Right cardiac atrium (tissue), 5 donors: ENCODE measurements at regions not wholly inside any gene's neighbourhood (a gene's known extent, or its start where the extent isn't known, plus 50 kb on each side); places are given as distances from the start of the nearest gene placed in this dataset.
A peak's percentile ranks its signal among the peaks of the same experiment; 100 is the strongest.

Experiments used
- ATAC-seq, 2 donors: fragments of 200-7000 bp; cut with Tn5 transposase; one replicate each; pipeline versions ENCODE4 v1.8.0 to v1.9.1; 2020; ENCODE audit warnings: moderate library complexity in 2 of 2, mild to moderate bottlenecking in 1 of 2
- DNase-seq, 3 donors: peaks; one replicate each; pipeline ENCODE4 v3.0.0-alpha.2; 2020
- H3K27ac ChIP-seq: one replicate; pipeline ENCODE4 v1.5.1; 2013; ENCODE audit warnings: mild to moderate bottlenecking, low read length, control low read depth, moderate library complexity
- H3K27me3 ChIP-seq: one replicate; pipeline ENCODE4 v1.6.1; 2013; ENCODE audit not compliant: control insufficient read depth, insufficient read depth
- H3K4me1 ChIP-seq: one replicate; pipeline ENCODE4 v1.6.1; 2013; ENCODE audit warnings: low read length; ENCODE audit not compliant: control insufficient read depth, insufficient read depth
- H3K4me3 ChIP-seq: one replicate; pipeline ENCODE4 v1.5.1; 2013; ENCODE audit warnings: low read length, control low read depth
- H3K9me3 ChIP-seq: one replicate; pipeline ENCODE4 v1.6.1; 2013; ENCODE audit warnings: low read length; ENCODE audit not compliant: control insufficient read depth
- WGBS: extraction: QIAGEN DNeasy Blood & Tissue Kit; methylation state at CpG from one replicate; pipeline ENCODE4 v1.1.7; 2013; 5-methylcytosine and 5-hydroxymethylcytosine counted together
- intact Hi-C, 4 donors: fragments of 100-400 bp; cut with DNase I; formaldehyde crosslinking; loops; one replicate each; pipeline versions ENCODE4 v1.11.0 to v1.14.0; 2022 to 2023
- donor health status: healthy with polysubstance abuse.
- donor health status: DM: no; HTN: yes; CAD: no.
- donor health status: DM: no; HTN: no; CAD: no.
- donor health status: DM: no; HTN: yes; CAD: no; lungs with severe emphysema.
- donor health status: DM: yes; HTN: yes; CAD: no.

DNA sequence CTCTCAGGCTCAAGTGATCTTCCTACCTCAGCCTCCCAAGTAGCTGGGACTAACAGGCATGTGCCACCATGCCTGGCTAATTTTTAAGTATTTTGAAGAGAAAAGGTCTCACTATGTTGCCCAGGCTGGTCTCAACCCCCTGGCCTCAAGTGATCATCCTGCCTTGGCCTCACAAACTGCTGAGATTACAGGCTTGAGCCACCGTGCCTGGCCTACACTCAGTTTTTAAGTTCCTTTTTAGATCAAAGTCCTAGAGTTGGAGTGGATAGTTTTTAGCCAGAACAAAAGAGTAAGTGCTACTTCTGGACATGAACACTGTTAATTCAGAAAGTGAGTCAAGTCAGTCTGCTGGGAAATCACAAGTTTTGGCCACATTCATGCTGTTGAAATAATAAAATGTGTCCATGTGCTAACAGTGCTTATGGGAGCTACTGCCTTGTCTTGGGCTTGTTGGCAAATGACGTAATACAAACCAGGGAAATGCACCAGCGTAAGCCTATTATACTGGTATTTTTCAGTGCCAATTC is 84.2 kb downstream of the NDUFS5 start:
- intact Hi-C loops: loop anchor here in 1 of 4 donors (10.0 kb wide), 1 partner anchor 54 kb away; no protein-coding TSS in a partner anchor
- peak in 1 of 3 donors; percentile 25 for DNase-seq
- Histone ChIP-seq H3K4me3 (no peak overlapping the region), H3K9me3 (no peaks in the 10 kb centered on the region), H3K27me3 (no peaks in the 10 kb centered on the region), H3K27ac (no peak overlapping the region), H3K4me1 (peaks cover 8% of the 10 kb centered on the region)
- 42% methylated on average over 3 of the region's 3 CpGs for WGBS
- ATAC-seq: peak; percentile 61 to 71

DNA sequence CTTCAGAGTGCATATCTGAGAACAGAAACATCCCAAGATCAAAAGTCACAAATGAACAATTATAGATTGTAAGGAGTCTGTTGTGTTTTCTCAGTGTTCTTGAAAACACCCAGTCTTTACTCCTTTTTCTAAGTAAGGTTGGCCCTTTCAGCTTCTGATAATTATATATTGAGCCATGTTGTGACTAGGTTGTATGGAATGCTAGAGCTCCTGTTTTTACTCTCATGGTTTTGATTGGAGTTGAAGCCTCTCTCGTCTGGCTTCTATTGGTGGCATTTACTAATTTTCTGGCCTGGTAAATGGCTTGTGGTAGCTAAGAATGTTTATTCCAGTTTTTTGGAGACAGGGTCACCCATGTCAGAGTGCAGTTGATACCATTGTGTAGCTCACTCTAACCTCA is 84.7 kb downstream of the NDUFS5 start:
- intact Hi-C loops: loop anchor here in 1 of 4 donors (10.0 kb wide), 1 partner anchor 54 kb away; no protein-coding TSS in a partner anchor
- 70% methylated on average over 1 of the region's 1 CpG for WGBS

DNA sequence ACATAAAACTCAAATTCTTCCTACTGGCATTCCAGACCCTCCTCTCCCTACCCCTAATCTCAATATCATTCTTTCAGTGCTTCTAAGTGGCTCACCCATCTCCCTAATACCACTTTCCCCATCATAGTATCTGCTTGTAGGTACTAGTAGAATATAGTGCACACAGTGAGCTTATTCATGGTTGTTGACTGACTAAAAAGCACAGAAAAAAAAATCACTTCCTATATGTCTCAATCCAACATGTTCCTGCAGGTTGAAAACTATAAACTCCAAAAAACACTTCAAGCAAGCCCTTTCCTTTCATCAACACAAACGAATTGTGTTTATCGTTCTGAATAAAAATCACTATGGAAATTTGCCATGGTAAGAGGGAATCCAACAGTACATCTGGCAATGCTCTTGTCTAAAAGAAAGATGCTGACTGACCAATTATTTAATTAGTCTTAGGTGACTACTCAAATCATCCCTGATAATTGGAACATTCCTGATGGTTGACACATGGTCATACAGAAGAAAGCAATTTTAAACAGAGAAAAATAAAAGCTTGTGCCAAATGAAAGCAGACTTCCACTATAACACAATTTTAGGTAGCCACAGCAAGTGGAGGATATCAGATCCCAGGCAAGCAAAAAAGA is 87.1 kb downstream of the NDUFS5 start:
- ATAC-seq (no peak), DNase-seq (no peak)
- Histone ChIP-seq H3K4me1 (peaks cover 5% of the 10 kb centered on the region), H3K27me3 (no peaks in the 10 kb centered on the region), H3K4me3 (no peak overlapping the region), H3K9me3 (no peaks in the 10 kb centered on the region), H3K27ac (no peak overlapping the region)
- intact Hi-C loops: loop anchor here in 1 of 4 donors (10.0 kb wide), 1 partner anchor 52 kb away; no protein-coding TSS in a partner anchor
- WGBS: 62% methylated on average over 2 of the region's 2 CpGs

More for the DNA sequence above, 84.7 kb downstream of the NDUFS5 start:
- ATAC-seq (peak in 1 of 2 donors; percentile 5), DNase-seq (no peak)
- peaks cover 8% of the 10 kb centered on the region for H3K4me1 ChIP-seq
- H3K4me3 ChIP-seq: no peak overlapping the region
- H3K27me3 ChIP-seq: no peaks in the 10 kb centered on the region
- H3K9me3 ChIP-seq: no peaks in the 10 kb centered on the region
- H3K27ac ChIP-seq: no peak overlapping the region

DNA sequence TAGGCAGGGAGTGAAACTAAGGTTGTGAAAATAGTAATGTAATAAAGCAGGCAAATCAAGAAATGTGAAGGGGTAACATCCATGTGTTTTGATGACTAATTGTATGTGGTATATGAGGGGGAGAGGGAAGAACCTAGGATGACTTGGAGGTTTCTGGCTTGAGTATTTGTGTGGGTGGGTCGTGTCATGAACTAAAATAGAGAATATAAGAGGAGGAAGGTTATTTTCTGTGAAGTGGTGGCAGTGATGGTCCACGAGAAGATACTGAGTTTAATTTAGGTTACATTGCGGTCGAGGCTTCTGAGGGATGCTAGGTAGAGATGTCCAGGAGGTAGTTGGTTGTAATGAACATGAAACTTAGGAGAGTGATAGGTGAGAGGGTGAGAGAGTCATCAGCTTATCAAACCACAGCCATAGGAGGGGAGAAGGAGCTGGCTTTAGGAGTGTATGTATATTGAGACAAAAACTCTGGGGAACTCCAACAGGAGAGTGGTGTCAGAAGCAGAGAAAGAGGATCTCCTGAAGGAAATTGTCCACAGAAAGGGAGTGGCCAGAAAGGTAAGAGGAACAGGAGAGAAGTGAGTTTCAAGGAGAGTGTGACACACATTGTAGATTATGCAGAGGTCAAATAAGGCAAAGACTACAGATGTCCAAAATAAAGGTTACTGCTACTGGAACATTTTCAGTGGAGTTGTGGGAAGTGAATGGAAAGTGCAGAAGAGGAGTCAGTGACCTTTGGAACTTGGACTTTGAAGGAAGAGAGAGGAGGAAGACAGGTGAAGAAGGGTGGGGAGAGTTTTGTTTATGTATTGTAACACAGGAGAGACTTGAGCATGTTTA is 89.0 kb upstream of the MACF1 start:
- Histone ChIP-seq H3K4me1 (peaks cover 7% of the 10 kb centered on the region), H3K4me3 (no peak overlapping the region), H3K27ac (no peak overlapping the region), H3K9me3 (no peaks in the 10 kb centered on the region), H3K27me3 (no peaks in the 10 kb centered on the region)
- ATAC-seq (no peak), DNase-seq (no peak)
- WGBS: 60% methylated on average over 4 of the region's 4 CpGs
- intact Hi-C loops: loop anchor here in 1 of 4 donors (10.0 kb wide), 1 partner anchor 49 kb away; no protein-coding TSS in a partner anchor

DNA sequence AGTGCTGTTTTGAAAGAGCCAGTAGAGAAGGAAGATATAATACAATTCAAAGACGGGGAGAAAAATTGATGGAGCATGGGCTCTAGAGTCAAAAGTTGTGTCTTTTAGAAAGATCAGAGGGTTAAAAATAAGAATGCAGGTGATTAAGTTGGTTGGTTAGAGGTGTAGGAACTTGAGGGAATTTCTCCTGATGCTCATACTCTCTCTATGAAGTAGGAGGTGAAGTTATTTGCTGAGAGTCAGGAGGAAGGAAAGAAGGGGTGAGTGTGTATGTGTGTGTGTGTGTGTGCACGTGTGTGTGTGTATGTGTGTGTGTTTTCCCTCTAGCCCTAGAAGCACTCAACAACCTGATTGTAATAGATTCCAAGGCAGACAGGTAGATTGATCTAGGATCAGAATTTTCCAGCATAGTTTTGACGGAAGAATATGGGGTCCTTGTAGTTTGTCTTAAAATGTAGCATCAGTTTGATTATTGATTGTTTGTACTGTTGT is 88.3 kb upstream of the MACF1 start:
- 82% methylated on average over 3 of the region's 3 CpGs for WGBS
- no peak for ATAC-seq
- H3K9me3 ChIP-seq: no peaks in the 10 kb centered on the region
- H3K27ac ChIP-seq: no peak overlapping the region
- peaks cover 7% of the 10 kb centered on the region for H3K4me1 ChIP-seq
- no peaks in the 10 kb centered on the region for H3K27me3 ChIP-seq
- DNase-seq: no peak
- no peak overlapping the region for H3K4me3 ChIP-seq
- intact Hi-C loops: loop anchor here in 1 of 4 donors (10.0 kb wide), 1 partner anchor 49 kb away; no protein-coding TSS in a partner anchor

DNA sequence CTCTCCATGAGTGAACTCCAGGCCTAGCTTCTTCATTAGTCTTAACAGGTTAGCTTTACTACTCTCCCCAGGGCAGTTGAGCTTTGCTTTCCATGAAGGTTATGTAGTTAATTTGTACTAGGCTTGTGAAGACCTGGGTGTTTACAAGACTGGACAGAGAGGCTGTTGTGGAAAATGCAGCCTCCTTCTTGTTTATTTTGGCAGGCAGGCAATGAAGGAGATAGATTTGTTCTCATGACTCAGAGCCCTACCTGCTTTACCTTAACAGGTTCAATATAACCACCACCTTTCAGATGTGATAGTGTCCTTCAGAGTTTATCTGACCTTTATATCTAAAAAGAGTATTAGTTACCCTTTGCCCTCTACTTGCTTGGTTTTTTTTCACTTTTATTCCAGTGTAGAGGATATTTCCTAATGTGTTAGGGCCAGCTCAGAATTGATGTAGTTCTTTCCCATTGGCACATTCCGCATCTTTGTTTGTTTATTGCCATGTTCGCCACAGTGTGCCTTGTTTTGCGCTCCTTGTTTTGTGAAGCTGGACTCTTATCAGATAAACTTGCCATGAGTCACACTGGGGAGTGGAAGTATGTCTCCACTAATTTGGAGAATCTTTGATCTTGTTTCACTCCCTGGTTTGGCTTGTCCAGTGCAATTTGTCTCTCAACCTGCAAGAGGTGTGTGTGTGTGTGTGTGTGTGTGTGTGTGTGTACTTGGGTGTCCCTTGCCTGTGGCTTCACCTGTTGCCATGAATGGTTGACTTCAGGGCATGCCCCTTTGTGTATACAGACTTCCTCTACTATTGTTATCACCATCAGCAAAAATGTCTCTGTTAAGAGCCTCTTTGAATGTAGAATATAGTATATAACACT is 87.4 kb upstream of the MACF1 start:
- peak in 1 of 2 donors; percentile 17 for ATAC-seq
- Histone ChIP-seq H3K4me3 (no peak overlapping the region), H3K4me1 (peaks cover 7% of the 10 kb centered on the region), H3K27me3 (no peaks in the 10 kb centered on the region), H3K27ac (no peak overlapping the region), H3K9me3 (no peaks in the 10 kb centered on the region)
- intact Hi-C loops: loop anchor here in 1 of 4 donors (10.0 kb wide), 1 partner anchor 48 kb away; no protein-coding TSS in a partner anchor
- 82% methylated on average over 3 of the region's 3 CpGs for WGBS
- no peak for DNase-seq

DNA sequence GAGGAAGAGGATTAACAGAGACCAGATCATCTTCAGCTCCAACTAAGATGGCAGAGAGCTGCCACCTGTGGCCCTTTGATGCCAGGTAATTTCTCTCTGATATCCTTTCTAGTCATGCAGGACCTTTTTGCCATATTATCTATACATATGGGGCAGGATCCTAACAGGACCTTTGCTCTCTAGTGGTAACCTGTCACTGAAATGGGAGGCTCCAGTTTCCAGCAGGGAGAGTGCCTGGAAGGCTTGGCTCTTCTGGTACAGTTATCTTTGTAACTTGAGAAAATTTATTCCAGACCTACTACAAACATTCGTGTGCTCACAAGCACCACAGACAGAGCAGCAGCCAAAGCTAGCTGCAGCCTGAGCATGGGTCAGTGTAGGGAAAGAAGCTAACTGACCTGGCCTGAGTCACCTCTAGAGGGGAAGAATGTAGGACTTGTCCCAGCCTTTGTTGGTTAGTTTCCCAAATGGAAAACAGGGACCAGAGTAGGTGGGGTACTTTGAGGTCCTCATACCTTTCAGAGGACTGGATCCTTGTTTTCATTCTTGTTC is 86.5 kb upstream of the MACF1 start:
- Histone ChIP-seq H3K27ac (no peak overlapping the region), H3K9me3 (no peaks in the 10 kb centered on the region), H3K27me3 (no peaks in the 10 kb centered on the region), H3K4me3 (no peak overlapping the region), H3K4me1 (peaks cover 7% of the 10 kb centered on the region)
- DNase-seq: no peak
- 32% methylated on average over 1 of the region's 1 CpG for WGBS
- intact Hi-C loops: loop anchor here in 1 of 4 donors (10.0 kb wide), 1 partner anchor 47 kb away; no protein-coding TSS in a partner anchor
- ATAC-seq: peak in 1 of 2 donors; percentile 50

DNA sequence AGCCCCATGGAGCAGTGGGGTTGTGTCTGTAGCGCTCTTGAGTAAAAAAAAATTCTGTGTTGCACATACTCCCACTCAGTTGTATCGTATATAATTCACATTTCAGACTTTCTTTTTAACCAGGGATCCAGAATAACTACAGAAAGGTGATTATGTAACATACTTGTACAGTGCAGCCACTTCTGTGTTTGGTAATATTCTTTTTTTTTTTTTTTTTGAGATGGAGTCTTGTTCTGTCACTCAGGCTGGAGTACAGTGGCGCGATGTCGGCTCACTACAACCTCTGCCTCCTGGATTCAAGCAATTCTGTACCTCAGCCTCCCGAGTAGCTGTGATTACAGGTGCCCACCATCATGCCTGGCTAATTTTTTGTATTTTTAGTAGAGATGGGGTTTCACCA is 82.4 kb upstream of the MACF1 start:
- Histone ChIP-seq H3K9me3 (no peaks in the 10 kb centered on the region), H3K4me3 (no peak overlapping the region), H3K27ac (no peak overlapping the region), H3K27me3 (no peaks in the 10 kb centered on the region), H3K4me1 (peaks cover 5% of the 10 kb centered on the region)
- WGBS: 98% methylated on average over 6 of the region's 6 CpGs
- intact Hi-C loops: no loop called here
- DNase-seq (no peak), ATAC-seq (no peak)

DNA sequence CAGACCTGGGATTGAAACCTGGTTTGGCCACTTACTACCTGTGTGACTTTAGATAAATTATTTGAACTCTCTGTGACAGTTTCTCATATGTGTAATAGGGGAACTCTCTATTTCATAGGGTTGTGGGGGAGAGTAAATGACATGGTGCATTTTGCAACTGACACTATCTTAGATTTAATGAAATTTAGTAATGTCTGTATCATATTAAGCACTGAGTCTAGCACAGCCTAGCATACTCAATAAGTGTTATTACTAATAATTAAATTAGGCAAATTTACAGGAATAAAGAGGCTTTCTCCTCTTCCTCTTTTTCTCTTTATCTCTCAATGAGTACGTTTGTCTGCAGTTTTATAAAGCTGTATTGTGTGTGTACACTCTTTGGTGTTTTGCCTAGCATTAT is 80.2 kb upstream of the MACF1 start:
- 83% methylated on average over 1 of the region's 1 CpG for WGBS
- DNase-seq: no peak
- no peak overlapping the region for H3K4me3 ChIP-seq
- no peaks in the 10 kb centered on the region for H3K9me3 ChIP-seq
- no peak overlapping the region for H3K27ac ChIP-seq
- peaks cover 2% of the 10 kb centered on the region for H3K4me1 ChIP-seq
- intact Hi-C loops: no loop called here
- H3K27me3 ChIP-seq: no peaks in the 10 kb centered on the region
- ATAC-seq: no peak

DNA sequence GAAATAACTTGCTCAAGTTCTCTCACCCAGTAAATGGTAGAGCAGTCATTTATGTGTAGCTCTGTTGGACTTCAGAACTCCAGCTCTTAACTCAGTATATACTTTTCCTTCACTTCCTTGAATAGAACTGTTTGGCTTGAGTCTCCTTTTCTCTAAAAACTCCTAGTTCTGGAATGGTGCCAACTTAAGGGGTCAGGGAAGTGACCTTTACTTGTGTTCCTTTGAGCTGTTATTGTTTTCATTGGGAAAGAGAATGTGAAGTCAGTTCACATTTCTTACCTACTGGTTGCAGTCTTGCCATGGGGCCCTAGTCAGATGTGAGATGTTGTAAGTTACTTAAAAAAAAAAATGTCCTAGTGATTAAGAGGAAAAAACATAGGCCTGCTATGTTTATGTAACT is 77.0 kb upstream of the MACF1 start:
- intact Hi-C loops: no loop called here
- ATAC-seq (peak; percentile 53 to 75), DNase-seq (no peak)
- no peaks in the 10 kb centered on the region for H3K27me3 ChIP-seq
- no peak overlapping the region for H3K27ac ChIP-seq
- no peaks in the 10 kb centered on the region for H3K9me3 ChIP-seq
- H3K4me3 ChIP-seq: no peak overlapping the region
- peaks cover 8% of the 10 kb centered on the region for H3K4me1 ChIP-seq
